ENCODE measurements at regions not wholly inside any gene's neighbourhood (a gene's known extent, or its start where the extent isn't known, plus 50 kb on each side); places are given as distances from the start of the nearest gene placed in this dataset.

GRCh38 chr12:126185025-126185424 lies 1119.8 kb downstream of the AACS start:
- H3K4me3 Mint-ChIP-seq (ENCODE audit: unreplicated experiment): no peak overlapping the region
- H3K9me3 Mint-ChIP-seq (ENCODE audit: unreplicated experiment): peaks cover 51% of the 10 kb centered on the region

GRCh38 chr12:126189856-126190255 lies 1124.6 kb downstream of the AACS start:
- no peak overlapping the region for H3K27ac Mint-ChIP-seq (ENCODE audit: unreplicated experiment)
- H3K9me3 Mint-ChIP-seq (ENCODE audit: unreplicated experiment): peaks cover 46% of the 10 kb centered on the region
- no peak overlapping the region for H3K4me3 Mint-ChIP-seq (ENCODE audit: unreplicated experiment)
- H3K27me3 Mint-ChIP-seq (ENCODE audit: unreplicated experiment): no peaks in the 10 kb centered on the region
- no peaks in the 10 kb centered on the region for H3K4me1 Mint-ChIP-seq (ENCODE audit: unreplicated experiment)
- TF ChIP-seq CTCF (IDR thresholded peaks at IDR 0.05): no peak
- no peaks in the 10 kb centered on the region for H3K36me3 Mint-ChIP-seq (ENCODE audit: unreplicated experiment)
- no peak for DNase-seq (ENCODE audit: extremely low spot score, unreplicated experiment)

More at GRCh38 chr12:126185025-126185424, 1119.8 kb downstream of the AACS start:
- DNase-seq (ENCODE audit: extremely low spot score, unreplicated experiment): no peak
- Mint-ChIP-seq H3K36me3 (ENCODE audit: unreplicated experiment) (no peaks in the 10 kb centered on the region), H3K27ac (ENCODE audit: unreplicated experiment) (no peak overlapping the region), H3K4me1 (ENCODE audit: unreplicated experiment) (no peaks in the 10 kb centered on the region), H3K27me3 (ENCODE audit: unreplicated experiment) (no peaks in the 10 kb centered on the region)
- no peak for TF ChIP-seq CTCF (IDR thresholded peaks at IDR 0.05)

DNA sequence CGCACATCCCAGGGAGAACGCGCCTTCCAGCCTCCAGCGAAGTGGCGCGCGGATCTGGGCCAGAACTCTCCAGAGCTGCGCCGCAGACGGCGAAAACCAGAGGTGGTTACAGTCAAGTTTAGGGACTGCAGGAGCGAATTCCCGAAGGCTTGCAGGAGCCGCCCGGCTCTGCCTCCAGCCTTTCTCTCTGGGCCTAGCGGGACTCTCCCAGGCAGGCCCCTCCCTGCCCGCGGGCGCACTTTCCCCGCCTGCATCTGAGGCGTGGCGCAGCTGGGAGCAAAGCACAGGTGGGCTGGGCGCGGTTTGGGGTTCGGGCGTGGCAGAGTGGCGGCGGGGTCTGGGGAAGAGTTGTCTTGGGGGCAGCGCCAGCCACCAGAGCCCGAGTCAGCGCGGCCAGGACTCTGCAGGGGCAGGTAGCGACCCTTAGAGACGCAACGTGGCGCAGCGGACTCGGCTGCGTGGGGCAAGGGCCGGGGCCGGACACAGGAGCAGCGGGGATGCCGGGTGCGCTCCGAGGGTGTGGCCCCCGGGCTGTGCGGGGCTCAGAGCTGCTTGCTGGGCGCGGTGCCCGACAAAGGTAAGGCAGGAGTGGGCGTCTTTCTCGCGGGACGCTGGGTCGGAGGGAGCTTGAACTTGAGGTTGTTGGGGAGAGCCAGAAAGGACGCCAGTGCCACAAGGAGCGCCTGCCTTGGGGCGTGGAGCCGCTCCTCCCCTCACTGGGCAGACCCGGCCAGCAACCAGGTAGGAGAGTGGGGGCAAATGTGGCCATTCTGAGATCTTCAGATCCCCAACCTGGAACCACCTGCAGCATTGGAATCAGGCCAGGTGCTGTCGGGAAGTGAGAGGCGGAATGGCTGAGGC lies 1126.0 kb downstream of the AACS start:
- H3K27me3 Mint-ChIP-seq (ENCODE audit: unreplicated experiment): no peaks in the 10 kb centered on the region
- H3K4me3 Mint-ChIP-seq (ENCODE audit: unreplicated experiment): no peak overlapping the region
- H3K27ac Mint-ChIP-seq (ENCODE audit: unreplicated experiment): no peak overlapping the region
- H3K9me3 Mint-ChIP-seq (ENCODE audit: unreplicated experiment): peaks cover 43% of the 10 kb centered on the region
- no peaks in the 10 kb centered on the region for H3K4me1 Mint-ChIP-seq (ENCODE audit: unreplicated experiment)
- no peaks in the 10 kb centered on the region for H3K36me3 Mint-ChIP-seq (ENCODE audit: unreplicated experiment)
- TF ChIP-seq CTCF (IDR thresholded peaks at IDR 0.05): no peak
- no peak for DNase-seq (ENCODE audit: extremely low spot score, unreplicated experiment)

- Mint-ChIP-seq H3K4me3 (ENCODE audit: unreplicated experiment) (no peak overlapping the region), H3K27me3 (ENCODE audit: unreplicated experiment) (no peaks in the 10 kb centered on the region), H3K27ac (ENCODE audit: unreplicated experiment) (no peak overlapping the region), H3K36me3 (ENCODE audit: unreplicated experiment) (no peaks in the 10 kb centered on the region), H3K4me1 (ENCODE audit: unreplicated experiment) (no peaks in the 10 kb centered on the region), H3K9me3 (ENCODE audit: unreplicated experiment) (peaks cover 37% of the 10 kb centered on the region)
- DNase-seq (ENCODE audit: extremely low spot score, unreplicated experiment): no peak
- no peak for TF ChIP-seq CTCF (IDR thresholded peaks at IDR 0.05)
Measured at GRCh38 chr12:126191949-126192348, 1126.7 kb downstream of the AACS start.

- peaks cover 35% of the 10 kb centered on the region for H3K9me3 Mint-ChIP-seq (ENCODE audit: unreplicated experiment)
Measured at GRCh38 chr12:126193190-126193589, 1128.0 kb downstream of the AACS start.

More at GRCh38 chr12:126193190-126193589, 1128.0 kb downstream of the AACS start:
- no peaks in the 10 kb centered on the region for H3K27me3 Mint-ChIP-seq (ENCODE audit: unreplicated experiment)
- H3K4me3 Mint-ChIP-seq (ENCODE audit: unreplicated experiment): no peak overlapping the region
- DNase-seq (ENCODE audit: extremely low spot score, unreplicated experiment): no peak
- H3K27ac Mint-ChIP-seq (ENCODE audit: unreplicated experiment): no peak overlapping the region
- H3K36me3 Mint-ChIP-seq (ENCODE audit: unreplicated experiment): no peaks in the 10 kb centered on the region
- H3K4me1 Mint-ChIP-seq (ENCODE audit: unreplicated experiment): no peaks in the 10 kb centered on the region
- TF ChIP-seq CTCF (IDR thresholded peaks at IDR 0.05): no peak

All from osteocyte (in vitro differentiated cells).